Activated CD8-positive, alpha-beta memory T cell treated with anti-CD3 and anti-CD28 coated beads, Interleukin-2, amount 50 U/mL, for 4 hours (primary cell): ENCODE measurements at regions not wholly inside any gene's neighbourhood (a gene's known extent, or its start where the extent isn't known, plus 50 kb on each side); places are given as distances from the start of the nearest gene placed in this dataset.

Source experiments
- DNase-seq: peaks from one replicate; pipeline ENCODE4 v3.0.0-alpha.2; 2020

GRCh38 chr15:95644100-95644875 is 686.2 kb upstream of the NR2F2 start:
- DNase-seq: no peak

GRCh38 chr15:95645791-95646338 is 684.6 kb upstream of the NR2F2 start:
- DNase-seq: no peak

- DNase-seq: no peak
Observed at GRCh38 chr15:95646484-95647273, 683.8 kb upstream of the NR2F2 start.

GRCh38 chr15:95647531-95648277 is 682.8 kb upstream of the NR2F2 start:
- no peak for DNase-seq

- no peak for DNase-seq
Observed at GRCh38 chr15:95653361-95653805, 677.1 kb upstream of the NR2F2 start.

GRCh38 chr15:95655089-95655607 is 675.4 kb upstream of the NR2F2 start:
- no peak for DNase-seq

GRCh38 chr15:95656595-95656994 is 673.9 kb upstream of the NR2F2 start:
- no peak for DNase-seq

- no peak for DNase-seq
Observed at GRCh38 chr15:95658799-95659198, 671.7 kb upstream of the NR2F2 start.

GRCh38 chr15:95659656-95660055 is 670.8 kb upstream of the NR2F2 start:
- DNase-seq: no peak

GRCh38 chr15:95662638-95663037 is 667.9 kb upstream of the NR2F2 start:
- DNase-seq: no peak

- no peak for DNase-seq
Observed at GRCh38 chr15:95663156-95664100, 667.1 kb upstream of the NR2F2 start.

GRCh38 chr15:95664450-95664849 is 666.0 kb upstream of the NR2F2 start:
- DNase-seq: no peak

GRCh38 chr15:95669146-95669922 is 661.2 kb upstream of the NR2F2 start:
- DNase-seq: no peak

GRCh38 chr15:95674031-95674430 is 656.5 kb upstream of the NR2F2 start:
- DNase-seq: no peak

GRCh38 chr15:95676500-95676899 is 654.0 kb upstream of the NR2F2 start:
- DNase-seq: no peak

GRCh38 chr15:95679847-95680582 is 650.5 kb upstream of the NR2F2 start:
- no peak for DNase-seq

GRCh38 chr15:95680728-95681127 is 649.8 kb upstream of the NR2F2 start:
- DNase-seq: no peak

- DNase-seq: no peak
Observed at GRCh38 chr15:95681836-95682544, 648.5 kb upstream of the NR2F2 start.

GRCh38 chr15:95684126-95684525 is 646.4 kb upstream of the NR2F2 start:
- DNase-seq: no peak
